Activated CD4-positive, CD25-positive, alpha-beta regulatory T cell treated with anti-CD3 and anti-CD28 coated beads, Interleukin-2, amount 50 U/mL, for 72 hours (primary cell): ENCODE measurements at regions not wholly inside any gene's neighbourhood (a gene's known extent, or its start where the extent isn't known, plus 50 kb on each side); places are given as distances from the start of the nearest gene placed in this dataset.
"Not testable (repeated sequence)": the region's sequence is repeated elsewhere in the genome, so short reads cannot be mapped to it uniquely, and the experiment has no call there.

Experiments
- DNase-seq: peaks from one replicate; pipeline ENCODE4 v3.0.0; 2021

DNA sequence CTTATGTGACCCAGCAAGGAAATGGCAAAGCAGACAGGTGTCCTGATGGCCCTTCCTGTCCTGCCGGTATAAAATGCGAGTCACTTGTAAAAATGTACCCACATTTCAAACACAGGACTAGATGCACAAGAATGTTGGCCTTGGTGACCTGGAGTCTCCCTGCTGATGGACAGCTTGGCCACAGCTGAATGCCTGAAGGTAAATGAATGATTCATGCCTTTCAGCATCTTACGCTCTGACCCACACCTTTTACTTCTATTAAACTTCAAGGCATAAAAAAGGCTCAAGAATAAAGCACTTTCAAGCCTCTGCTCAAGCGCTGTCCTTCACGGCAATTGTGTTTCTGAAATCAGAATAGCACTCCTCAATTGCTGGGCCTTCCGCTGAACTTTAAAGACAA is 228.0 kb upstream of the SLCO3A1 start:
- no peak for DNase-seq

DNA sequence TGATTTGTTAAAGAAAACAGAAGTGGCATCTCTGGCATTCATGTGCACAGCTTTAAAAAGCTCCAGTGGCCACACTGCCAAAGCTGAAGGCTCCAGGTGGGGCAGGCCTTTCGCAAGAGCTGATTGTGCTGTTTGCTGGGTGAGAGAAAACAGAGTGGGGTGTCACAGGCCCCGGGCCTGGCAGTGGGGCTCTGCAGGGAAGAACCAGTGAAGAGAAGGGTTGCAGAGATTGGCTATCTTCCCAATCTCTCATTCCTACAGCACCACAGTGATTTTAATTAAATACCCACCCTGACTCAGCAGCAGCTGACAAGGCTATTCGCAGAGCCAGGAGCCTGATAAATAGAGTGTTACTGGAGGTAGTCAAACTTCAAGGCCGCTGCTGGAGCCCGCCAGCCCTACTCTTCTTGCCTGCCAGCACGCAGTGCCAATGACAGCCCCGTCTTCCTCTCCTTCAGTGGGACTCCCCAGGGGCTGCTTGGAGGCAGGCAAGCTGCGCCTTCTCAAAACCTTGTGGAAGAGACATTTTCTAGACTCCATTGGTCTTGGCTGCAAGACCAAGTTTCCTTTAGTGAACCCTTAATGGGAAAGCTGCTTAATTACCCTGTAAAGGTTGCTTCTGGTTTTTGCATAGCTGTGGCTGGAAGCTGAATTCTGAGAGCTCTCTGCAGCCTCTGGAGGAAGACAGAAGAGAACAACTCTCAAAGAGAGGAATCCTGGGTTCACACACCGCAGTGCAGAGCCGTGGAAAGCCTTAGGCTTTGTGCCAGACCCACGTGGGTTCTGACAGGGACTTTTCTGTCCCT is 225.8 kb upstream of the SLCO3A1 start:
- DNase-seq, result no peak

DNA sequence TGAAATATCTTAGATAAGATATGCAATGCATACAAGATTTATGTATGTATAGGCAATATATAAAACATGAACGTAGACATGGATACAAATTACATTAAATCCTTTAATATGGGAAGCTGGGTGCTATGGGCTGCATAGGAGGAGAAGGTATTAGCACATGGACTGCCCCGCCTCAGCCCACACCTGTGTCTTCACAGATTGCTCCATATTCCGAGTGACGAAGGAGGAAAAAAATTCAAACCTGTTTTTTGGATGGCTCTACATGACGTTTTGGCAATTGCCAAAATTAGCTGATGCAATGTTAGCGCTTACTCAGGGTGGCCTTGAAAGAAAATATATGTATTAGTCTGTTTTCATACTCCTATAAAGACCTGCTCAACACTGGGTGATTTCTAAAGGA is 223.4 kb upstream of the SLCO3A1 start:
- no peak for DNase-seq

DNA sequence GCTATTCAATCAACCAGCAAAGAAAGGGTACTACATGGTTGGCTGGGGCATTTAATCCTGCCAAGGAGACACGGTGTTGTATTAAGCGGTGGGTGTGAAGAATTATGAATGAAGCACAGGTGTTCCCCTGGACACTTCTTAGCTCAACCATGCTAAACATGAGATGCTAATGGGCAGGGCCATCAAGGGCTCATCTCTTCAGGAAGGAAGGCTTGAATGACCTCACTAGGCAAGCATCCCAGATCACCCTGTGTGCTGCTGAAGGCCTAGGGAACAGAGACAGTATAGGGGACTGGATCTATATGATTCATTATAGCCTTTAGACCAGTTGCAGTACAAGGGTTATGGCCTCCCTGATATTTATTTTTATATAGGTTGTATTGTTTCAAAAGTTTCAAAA is 221.3 kb upstream of the SLCO3A1 start:
- no peak for DNase-seq

DNA sequence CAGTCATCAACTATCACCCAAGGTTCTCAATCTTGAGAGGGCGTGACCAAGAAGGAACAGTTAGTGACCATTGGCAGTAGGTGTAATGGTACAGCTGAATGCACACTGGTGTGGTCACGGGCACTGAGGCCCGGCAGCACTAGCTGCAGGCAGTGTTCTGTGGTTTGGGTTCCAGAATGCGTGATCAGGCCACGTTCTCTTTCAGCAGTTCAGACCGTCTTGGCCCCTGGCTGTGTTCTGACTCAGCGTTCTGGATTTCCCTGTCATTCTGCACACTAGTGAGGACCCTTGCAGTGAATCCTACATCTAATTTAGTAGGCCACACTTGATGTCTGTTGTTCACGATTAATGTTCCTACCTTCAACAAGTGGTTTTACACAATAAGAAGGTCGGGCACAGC is 220.5 kb upstream of the SLCO3A1 start:
- DNase-seq, result no peak

DNA sequence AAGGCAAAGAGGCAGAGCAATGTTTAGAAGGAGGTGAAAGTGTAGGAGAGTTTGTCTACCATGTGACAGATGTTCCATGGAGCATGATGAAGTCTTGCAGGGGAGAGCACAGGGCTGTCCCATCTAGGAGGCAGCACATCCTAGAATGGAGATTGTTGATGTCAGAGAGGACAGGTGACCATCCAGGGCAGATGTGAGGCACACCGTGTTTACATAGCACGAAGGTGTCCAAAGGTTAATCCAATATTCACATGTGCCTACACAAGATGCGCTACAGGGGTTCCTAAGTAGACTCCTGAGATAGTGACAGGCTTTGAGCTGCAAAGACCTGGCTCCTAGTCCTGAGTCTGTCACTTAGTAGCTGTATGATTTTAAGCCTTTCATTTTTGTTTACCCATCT is 219.3 kb upstream of the SLCO3A1 start:
- no peak for DNase-seq

DNA sequence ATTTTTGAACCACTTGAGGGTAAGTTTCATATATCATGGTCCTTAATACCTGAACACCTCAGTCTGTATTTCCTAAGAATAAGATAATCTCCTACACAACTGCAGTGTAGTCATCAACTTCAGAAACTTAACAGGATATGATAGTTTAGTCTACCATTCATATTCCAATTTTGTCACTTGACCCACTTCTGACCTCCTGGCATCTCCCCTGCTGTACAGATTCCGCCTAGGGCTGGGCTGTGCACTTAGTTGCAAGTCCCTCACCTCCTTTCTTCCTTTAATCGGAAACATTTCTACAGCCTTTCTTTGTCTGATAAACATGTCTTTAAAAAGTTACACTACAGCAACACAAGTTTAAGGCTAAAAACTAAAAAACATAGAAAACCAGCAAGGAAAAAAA is 218.4 kb upstream of the SLCO3A1 start:
- DNase-seq, result no peak

DNA sequence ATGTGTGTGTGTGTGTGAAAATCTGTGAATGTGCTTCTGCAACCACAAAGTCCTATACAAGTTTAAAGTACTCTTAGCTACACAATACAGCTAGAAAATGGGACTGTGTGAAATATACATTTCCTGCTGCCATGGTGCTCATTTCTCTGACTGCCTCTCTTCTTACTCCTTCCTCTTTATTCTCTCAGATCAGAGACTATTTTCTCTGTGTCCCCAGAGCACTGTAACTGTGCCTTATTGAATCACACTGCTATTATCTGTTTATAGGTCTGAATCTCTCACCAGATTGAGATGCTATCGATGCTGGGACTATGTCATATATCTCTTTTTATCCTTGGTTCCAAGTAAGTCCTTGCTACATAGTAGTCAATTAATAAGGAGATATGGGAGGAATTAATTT is 217.9 kb upstream of the SLCO3A1 start:
- no peak for DNase-seq

DNA sequence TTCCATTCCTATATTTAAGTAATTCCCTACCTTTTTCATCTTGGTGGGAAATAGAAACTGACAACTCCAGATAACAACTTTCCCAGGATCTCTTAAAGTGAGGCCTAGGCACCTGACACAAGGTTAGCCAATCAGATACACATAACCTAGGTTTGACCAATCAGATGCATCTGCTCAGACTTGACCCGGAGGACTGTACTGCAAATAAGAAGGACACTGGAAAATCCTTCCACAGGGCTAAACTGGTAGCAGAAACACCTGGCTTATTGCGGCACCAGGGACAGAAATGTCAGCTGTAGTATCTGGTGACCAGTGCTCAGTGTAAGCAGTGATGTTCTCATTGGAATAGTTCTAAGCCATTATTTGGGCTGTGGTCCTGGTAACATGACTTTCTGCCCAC is 204.5 kb upstream of the SLCO3A1 start:
- no peak for DNase-seq

DNA sequence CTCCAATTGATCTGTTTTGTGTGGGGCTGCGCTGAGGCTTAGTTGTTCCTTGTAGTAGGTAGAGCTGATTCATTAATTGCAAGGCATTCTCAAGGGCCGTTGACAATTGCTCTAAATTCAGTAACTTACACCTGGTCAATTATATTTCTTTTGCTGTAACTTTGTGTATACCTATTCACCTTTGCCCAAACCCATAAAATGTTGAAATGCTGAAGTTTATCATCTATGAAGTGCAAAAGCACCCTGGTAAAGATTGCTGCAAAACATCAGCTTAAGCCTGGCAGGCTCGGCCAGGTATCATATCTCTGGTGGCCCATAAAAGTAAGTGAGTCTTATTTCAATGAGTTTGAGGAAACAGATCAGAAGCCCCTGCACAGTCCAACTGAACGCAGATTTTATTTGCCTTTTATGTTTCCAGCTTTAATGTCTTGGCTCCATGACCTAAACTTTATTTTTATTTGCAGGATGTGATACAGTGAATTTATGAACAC is 203.6 kb upstream of the SLCO3A1 start:
- DNase-seq, result no peak

DNA sequence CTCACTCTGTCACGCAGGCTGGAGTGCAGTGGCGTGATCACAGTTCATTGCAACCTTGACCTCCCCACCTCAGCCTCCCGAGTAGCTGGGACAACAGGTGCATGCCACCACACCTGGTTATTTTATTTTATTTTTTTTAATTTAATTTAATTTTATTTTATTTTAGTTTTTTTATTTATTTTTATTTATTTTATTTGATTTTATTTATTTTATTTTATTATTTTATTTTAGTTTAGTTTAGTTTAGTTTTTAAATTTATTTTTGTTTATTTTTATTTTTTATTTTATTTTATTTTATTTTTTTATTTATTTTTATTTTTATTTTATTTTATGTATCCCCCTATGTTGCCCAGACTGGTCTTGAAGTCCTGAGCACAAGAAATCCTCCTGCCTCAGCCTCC is 202.3 kb upstream of the SLCO3A1 start:
- no peak for DNase-seq

DNA sequence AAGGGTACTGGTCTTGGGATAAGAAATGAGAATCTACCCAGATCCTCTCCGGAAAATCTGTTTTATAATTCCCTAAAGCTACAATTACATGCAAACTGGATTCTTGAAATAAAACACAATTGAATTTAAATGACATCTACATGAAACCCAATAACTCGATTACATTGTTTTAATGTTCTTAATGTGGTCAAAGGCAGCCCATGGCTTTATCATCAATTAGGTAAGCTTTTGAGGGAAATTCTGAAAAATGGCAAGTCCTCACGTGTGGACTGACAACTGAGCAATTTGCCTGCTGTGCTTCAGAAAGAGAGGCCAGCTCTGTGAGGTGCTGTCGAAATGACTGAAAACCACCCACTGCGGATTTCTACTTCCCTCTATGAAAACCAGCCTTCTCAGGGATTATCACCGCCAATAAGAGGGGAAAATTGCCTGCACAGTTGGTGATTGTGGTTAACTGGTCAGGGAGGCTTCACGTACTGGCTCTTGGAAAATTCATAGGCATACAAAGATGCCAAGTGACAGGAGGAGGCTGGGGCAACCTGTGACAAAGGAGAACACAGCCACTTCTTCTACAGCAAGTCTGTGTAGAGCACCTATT is 200.8 kb upstream of the SLCO3A1 start:
- DNase-seq, result no peak

DNA sequence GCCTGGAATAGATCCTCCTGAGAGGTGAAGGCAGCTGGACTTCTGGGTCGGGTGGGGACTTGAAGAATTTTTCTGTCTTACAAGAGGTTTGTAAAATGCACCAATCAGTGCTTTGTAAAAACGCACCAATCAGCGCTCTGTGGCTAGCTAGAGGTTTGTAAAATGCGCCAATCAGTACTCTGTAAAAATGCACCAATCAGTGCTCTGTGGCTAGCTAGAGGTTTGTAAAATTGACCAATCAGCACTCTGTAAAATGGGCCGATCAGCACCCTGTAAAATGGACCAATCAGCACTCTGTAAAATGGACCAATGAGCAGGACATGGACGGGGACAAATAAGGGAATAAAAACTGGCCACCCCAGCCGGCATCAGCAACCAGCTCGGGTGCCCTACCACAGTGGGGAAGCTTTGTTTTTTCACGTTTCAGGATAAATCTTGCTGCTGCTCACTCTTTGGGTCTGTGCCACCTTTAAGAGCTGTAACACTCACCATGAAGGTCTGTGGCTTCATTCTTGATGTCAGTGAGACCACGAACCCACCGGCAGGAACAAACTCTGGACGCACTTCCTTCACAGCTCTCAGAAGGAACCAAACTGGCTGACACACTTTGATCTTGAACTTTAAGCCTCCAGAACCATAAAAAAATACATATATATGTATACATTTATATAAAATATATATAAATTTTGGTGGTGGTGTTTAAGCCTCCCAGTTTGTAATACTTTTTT is 197.8 kb upstream of the SLCO3A1 start:
- DNase-seq, result not testable (repeated sequence)

DNA sequence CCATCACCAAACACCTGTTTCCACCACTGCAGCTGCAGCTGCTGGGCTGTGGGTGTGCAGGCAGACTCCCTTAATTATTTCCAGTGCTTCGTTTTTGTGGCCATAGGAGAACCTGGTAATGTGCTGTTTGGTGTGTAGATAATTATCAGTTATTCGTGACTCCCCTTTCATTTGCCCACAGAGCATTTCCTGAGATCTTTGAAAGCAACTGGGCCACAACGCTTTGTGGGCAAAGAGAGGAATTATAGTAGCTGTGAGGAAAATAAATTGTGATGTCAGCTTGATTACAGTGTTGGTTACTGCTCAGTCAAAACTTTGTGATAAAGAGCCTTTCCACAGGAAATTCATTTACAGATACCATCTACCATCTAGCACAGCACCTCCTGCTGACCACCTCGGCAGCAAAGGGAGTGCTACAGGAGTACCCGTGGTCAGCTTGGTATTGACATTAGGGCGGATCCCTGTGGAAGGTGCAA is 193.3 kb upstream of the SLCO3A1 start:
- no peak for DNase-seq

DNA sequence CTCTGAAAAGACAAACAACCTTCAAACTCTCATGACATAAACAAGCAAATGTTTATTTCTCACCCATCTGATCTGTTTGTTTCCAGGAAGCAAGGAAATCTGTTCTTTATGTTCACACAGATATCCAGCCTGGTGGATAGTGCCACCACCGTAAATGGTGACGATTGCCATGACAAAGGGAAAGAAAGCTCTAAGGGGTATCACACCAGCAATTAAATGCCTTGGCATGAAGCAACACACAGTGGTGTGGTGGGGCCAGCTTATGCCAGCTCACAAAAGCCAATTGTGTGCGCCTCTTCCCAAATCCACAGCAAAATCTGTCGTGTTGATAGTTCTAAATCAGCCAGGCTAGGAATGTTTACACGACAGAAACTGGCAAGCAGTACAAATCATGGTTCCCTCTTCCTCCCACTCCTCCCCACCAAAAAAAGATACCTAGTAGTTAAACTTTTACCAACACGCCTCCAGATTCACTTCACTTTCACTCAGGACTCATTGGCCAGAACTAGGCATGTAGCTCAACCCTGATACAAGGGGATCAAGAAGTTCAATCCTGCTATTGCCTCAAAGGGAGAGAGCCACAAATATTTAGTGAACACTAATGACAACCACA is 189.2 kb upstream of the SLCO3A1 start:
- no peak for DNase-seq

DNA sequence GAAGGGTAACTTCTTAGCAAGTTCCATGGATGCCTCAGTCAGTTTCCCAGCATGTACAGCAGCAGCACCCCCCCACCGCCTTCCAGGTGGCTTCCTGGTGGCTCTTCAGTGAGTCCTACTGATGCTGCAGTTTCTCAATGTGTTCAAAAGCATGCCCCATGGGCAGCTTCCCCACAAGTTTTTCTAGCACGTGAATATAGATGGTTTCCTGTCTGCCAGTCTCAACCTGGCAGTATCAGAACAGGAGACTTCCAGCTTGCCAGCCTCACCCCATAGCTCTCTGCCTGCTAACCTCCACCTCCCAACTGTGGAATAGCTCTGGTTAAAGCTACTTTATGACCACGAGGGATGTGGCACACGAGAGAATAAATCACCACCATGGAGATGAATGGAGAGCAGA is 188.3 kb upstream of the SLCO3A1 start:
- no peak for DNase-seq

DNA sequence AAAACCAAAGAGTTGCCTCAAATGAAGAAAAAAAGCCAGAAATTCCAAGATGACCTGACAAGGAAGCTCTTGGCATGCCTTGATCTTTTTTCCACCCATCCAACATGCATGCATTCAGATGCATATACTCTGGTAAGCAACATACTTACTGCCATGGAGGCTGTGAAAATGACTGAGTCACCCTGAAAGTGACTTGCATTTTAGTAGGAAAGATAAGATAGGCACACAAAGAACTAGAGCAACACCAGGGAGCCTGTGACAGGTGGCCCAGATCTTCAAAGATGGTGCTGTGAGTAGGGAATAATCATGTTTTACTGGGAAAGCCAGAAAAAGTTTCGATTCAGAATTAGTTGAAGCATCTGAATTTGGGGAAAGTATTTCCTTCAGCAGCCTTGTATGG is 185.1 kb upstream of the SLCO3A1 start:
- DNase-seq, result no peak

DNA sequence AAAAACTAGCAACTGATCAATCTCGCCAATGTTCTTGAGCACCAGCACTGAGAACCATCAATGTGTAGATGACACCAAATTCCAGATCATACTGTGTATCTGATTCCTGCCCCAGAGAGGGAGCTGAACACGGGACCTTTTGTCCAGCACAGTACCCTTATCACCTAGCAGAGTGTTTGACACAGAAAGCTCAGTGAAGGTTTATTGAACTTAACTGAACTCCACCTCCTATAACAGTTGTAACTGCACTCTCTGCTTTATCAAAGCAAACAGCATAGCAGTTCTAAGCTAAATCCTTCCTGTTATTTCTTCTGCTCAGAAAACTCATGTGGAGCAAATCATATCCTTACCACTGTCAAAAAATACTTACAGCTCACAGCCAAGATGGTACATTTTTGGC is 183.4 kb upstream of the SLCO3A1 start:
- DNase-seq, result no peak

DNA sequence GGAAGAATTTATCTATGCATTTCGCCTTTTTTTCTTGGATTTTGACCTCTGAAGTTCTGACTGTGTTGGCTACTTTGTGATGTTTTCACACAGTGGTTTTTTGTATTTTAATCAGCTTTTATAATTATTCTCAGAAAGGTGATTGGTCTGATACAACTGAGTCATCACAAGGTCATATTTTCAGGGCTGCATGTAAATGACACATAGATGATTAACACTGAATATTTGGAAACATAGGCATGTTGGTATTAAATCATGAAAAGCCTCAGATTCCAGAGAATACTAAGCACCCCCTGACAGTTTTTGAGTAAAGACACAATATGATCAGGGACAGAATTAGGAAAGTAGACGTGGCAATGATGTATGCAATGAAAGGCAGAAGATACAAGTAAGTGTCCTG is 175.5 kb upstream of the SLCO3A1 start:
- no peak for DNase-seq

DNA sequence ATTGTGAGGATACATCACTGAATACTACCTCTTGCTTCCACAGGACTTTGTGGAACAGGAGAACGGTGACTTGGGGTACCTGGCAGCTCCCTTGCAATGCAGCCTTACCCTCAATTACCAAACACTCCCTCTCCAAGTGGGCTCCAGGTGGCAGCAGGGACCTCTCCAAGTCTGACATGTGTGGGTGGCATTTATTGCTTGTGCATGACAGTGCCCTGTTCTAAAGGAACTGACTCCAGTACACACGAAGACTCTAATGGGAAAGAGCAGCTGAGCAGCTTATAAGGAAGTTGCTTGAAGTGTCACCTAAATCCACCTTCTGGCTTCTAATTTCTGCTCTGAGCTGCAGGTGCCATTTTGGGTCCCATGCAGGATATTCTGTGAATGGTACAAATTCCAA is 174.1 kb upstream of the SLCO3A1 start:
- no peak for DNase-seq

DNA sequence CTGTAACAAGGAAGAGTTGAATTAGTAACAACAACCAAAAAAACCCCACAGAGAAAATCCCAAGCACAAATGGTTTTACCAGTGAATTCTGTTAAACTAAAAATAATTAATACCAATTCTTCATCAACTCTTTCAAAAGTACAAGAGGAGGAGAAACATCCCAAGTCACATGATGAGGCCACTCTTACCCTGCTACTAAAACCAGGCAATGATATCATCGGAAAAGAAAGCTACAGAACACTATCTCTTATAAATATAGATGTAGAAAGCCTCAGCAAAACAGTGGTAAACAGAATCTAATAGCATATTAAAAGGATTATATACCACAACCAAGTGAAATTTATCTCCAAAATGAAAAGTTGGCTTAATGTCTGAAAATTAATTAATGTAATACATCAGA is 168.1 kb upstream of the SLCO3A1 start:
- no peak for DNase-seq

DNA sequence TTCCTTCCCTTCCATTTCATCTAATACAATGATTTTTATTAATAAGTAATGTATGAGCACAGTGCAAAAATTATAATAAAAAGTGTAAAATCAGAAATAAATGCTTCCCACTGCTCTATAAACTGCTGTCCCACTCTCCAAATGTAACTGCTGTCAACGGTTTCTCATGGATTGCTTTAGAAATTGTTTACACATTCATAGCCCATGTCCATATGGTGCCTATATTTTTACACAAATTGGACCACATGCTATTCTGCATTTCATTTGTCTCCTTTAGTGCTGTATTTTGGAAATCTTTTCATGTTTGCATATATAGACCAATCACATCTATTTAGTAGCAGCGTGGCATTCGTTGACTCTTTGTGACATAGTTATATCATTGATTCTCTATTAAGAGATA is 164.7 kb upstream of the SLCO3A1 start:
- DNase-seq, result no peak

DNA sequence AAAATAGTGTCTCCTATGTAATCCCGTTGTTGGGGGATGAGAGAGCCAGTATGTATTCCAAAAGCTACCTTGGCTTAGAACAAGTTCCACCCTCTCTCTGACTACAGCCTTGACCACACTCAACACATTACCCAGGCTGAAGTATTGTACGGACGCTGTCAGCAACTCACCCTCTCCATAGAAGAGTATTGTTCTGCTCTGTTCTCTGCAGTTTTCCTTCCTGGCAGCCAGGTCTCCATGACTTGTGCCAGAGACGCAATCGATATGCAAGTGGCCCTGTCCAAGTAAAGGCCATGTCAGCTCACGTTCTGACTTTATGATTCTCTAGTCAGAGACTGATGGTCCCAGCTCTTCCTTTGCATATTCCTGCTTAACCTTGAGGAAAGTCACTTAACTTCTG is 164.1 kb upstream of the SLCO3A1 start:
- no peak for DNase-seq

DNA sequence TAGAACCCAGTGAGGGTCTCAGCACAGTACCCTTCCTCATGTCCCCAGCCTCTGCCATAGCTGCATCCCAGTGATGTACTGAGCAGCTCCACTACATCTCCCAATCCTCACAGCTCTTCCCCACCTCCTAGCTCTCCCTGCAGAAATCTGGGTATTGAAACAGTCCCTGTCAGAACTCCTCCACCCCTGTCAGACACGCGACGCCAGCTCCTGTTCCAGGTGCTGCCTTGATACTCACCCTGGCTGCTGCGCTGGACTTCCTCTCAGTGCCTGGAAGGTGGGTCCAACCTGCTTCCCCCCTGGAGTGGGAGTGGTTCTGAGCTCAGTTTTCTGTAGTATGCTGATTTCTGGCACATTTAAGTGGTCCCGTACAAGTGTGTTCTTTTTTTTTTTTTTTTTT is 160.9 kb upstream of the SLCO3A1 start:
- no peak for DNase-seq
